RPMI8226 (cell line): ENCODE measurements at regions not wholly inside any gene's neighbourhood (a gene's known extent, or its start where the extent isn't known, plus 50 kb on each side); places are given as distances from the start of the nearest gene placed in this dataset.
"Not testable (repeated sequence)": the region's sequence is repeated elsewhere in the genome, so short reads cannot be mapped to it uniquely, and the experiment has no call there.

ENCODE experiments used
- DNase-seq: peaks from one replicate; pipeline ENCODE4 v3.0.0-alpha.2; 2015

GRCh38 chr4:107562316-107562715 is 157.7 kb downstream of the PAPSS1 start:
- no peak for DNase-seq

- DNase-seq = no peak
These were observed 158.6 kb downstream of the PAPSS1 start for GRCh38 chr4:107561481-107561880.

GRCh38 chr4:107559653-107560052 is 160.4 kb downstream of the PAPSS1 start:
- no peak for DNase-seq

GRCh38 chr4:107552306-107552705 is 167.7 kb downstream of the PAPSS1 start:
- DNase-seq = no peak

GRCh38 chr4:107548211-107548905 is 171.7 kb downstream of the PAPSS1 start:
- no peak for DNase-seq

GRCh38 chr4:107546638-107547037 is 173.4 kb downstream of the PAPSS1 start:
- no peak for DNase-seq

- DNase-seq = no peak
These were observed 178.5 kb downstream of the PAPSS1 start for GRCh38 chr4:107541511-107541910.

GRCh38 chr4:107531927-107532326 is 188.1 kb downstream of the PAPSS1 start:
- DNase-seq = no peak

GRCh38 chr4:107520368-107520767 is 199.7 kb downstream of the PAPSS1 start:
- DNase-seq = no peak

- DNase-seq = no peak
These were observed 201.0 kb downstream of the PAPSS1 start for GRCh38 chr4:107519053-107519452.

GRCh38 chr4:107518076-107518475 is 202.0 kb downstream of the PAPSS1 start:
- no peak for DNase-seq

- DNase-seq = no peak
These were observed 207.5 kb downstream of the PAPSS1 start for GRCh38 chr4:107512549-107512948.

GRCh38 chr4:107509615-107510014 is 210.4 kb downstream of the PAPSS1 start:
- no peak for DNase-seq

GRCh38 chr4:107500551-107500950 is 219.5 kb downstream of the PAPSS1 start:
- no peak for DNase-seq

- no peak for DNase-seq
These were observed 223.0 kb downstream of the PAPSS1 start for GRCh38 chr4:107497054-107497453.

GRCh38 chr4:107492566-107492965 is 227.5 kb downstream of the PAPSS1 start:
- DNase-seq = no peak

GRCh38 chr4:107490116-107490515 is 229.9 kb downstream of the PAPSS1 start:
- DNase-seq = no peak

- not testable (repeated sequence) for DNase-seq
These were observed 236.4 kb downstream of the PAPSS1 start for GRCh38 chr4:107483621-107484020.

GRCh38 chr4:107482546-107482945 is 237.5 kb downstream of the PAPSS1 start:
- no peak for DNase-seq

GRCh38 chr4:107478327-107478980 is 241.6 kb downstream of the PAPSS1 start:
- no peak for DNase-seq

GRCh38 chr4:107473126-107473525 is 246.9 kb downstream of the PAPSS1 start:
- no peak for DNase-seq

GRCh38 chr4:107472265-107472948 is 247.6 kb downstream of the PAPSS1 start:
- DNase-seq = no peak

GRCh38 chr4:107470173-107470572 is 249.9 kb downstream of the PAPSS1 start:
- DNase-seq = no peak

- no peak for DNase-seq
These were observed 251.2 kb downstream of the PAPSS1 start for GRCh38 chr4:107468812-107469211.
